ENCODE measurements at regions not wholly inside any gene's neighbourhood (a gene's known extent, or its start where the extent isn't known, plus 50 kb on each side); places are given as distances from the start of the nearest gene placed in this dataset.

DNA sequence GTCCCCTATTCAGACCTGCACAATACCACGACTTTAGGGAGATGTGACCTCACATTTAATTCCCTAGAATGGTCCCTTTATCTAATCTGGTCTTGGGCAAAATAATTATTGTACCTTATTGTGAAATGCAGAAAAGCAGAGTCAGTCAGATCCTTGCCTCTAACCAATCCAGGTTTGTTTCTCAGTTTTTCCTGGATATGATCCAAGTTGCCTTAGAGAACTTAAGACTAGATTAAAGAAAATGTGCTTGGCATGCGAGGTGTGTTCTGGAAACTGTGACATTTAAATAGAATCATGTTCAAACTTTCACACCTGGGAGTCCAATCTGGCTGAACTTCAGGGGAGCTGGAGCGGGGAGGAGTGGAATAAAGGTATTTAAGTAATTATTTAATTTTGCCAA lies 696.2 kb downstream of the DNAH5 start:
- no peak overlapping the region for H4K8ac ChIP-seq (ENCODE audit: extremely low read depth, insufficient read depth, low read length)
- DNase-seq (ENCODE audit: low read depth in 1 of 2, low spot score in 2 of 2) (no peak), FAIRE-seq (no peak)
- H3K4ac ChIP-seq (replicated peaks; ENCODE audit: insufficient read length, low read depth, low read length): no peak overlapping the region
- no peak overlapping the region for H3K14ac ChIP-seq (ENCODE audit: insufficient read length)
- peaks cover 0 to 5% (median 2%) of the 10 kb centered on the region in 4 experiments; a peak in 5 of 7 replicates for H3K4me1 ChIP-seq (replicated peaks in 1 of 4; ENCODE audit: control insufficient read depth in 3 of 4, insufficient read depth in 4 of 4, low read length in 3 of 4)
- no peaks in the 10 kb centered on the region for H4K20me1 ChIP-seq (replicated peaks in 1 of 2; ENCODE audit: control insufficient read depth in 1 of 2, insufficient read depth in 2 of 2, low read length in 2 of 2)
- no peak overlapping the region for H2BK5ac ChIP-seq (ENCODE audit: low read depth, low read length)
- no peaks in the 10 kb centered on the region for H3K79me1 ChIP-seq (ENCODE audit: low read depth, low read length)
- 93% methylated on average over 3 of the region's 3 CpGs; no CpG with 5 or more reads in 1 of the 2 experiments for WGBS, 2 experiments (ENCODE audit: extremely low coverage in 1 of 2, insufficient coverage in 1 of 2, insufficient read length in 1 of 2, insufficient replicate concordance in 2 of 2, low coverage in 1 of 2, low lambda C conversion rate in 2 of 2, missing lambda C conversion rate in 1 of 2)
- H2AK5ac ChIP-seq (ENCODE audit: low read depth, low read length): no peak overlapping the region
- no peak overlapping the region for H4K5ac ChIP-seq (ENCODE audit: insufficient read length, low read depth, low read length)
- no peak overlapping the region for H3K4me3 ChIP-seq (ENCODE audit: extremely low read depth in 1 of 4, insufficient read depth in 2 of 4, low read depth in 3 of 4, low read length in 4 of 4)
- ChIA-PET CTCF (ENCODE audit: partially characterized antibody) (interaction anchor here (1.1 to 1.4 kb wide), 2 partner anchors 30 to 544 kb away, joined by 3 to 4 read pairs; no protein-coding TSS in a partner anchor), POLR2A (ENCODE audit: partially characterized antibody) (no interaction called here)
- no peak overlapping the region for H3K4me2 ChIP-seq (ENCODE audit: insufficient read depth in 1 of 2, low read depth in 2 of 2, low read length in 2 of 2)
- H3K18ac ChIP-seq (ENCODE audit: extremely low read depth, low read length): no peak overlapping the region
- no peak overlapping the region for H3K56ac ChIP-seq (replicated peaks; ENCODE audit: insufficient read length, low read depth, low read length)
- peaks cover 0 to 9% (median 0%) of the 10 kb centered on the region in 4 experiments; a peak in 3 of 8 replicates for H3K36me3 ChIP-seq (ENCODE audit: control insufficient read depth in 2 of 4, insufficient read depth in 4 of 4, low read length in 3 of 4)
- no peaks in the 10 kb centered on the region for H3K27me3 ChIP-seq (replicated peaks in 1 of 4; ENCODE audit: control insufficient read depth in 3 of 4, extremely low read depth in 1 of 4, insufficient read depth in 3 of 4, low read length in 3 of 4)
- no peak overlapping the region for H3K27ac ChIP-seq (ENCODE audit: low read depth, low read length)
- H3K23me2 ChIP-seq (ENCODE audit: low read depth, low read length): no peaks in the 10 kb centered on the region
- no peak overlapping the region for H2BK120ac ChIP-seq (replicated peaks; ENCODE audit: low read depth, low read length)
- H3K79me2 ChIP-seq (ENCODE audit: control insufficient read depth in 1 of 2, insufficient read depth in 2 of 2, low read length in 2 of 2): no peaks in the 10 kb centered on the region
- H2AFZ ChIP-seq (ENCODE audit: low read length): no peak overlapping the region
- H3K23ac ChIP-seq (ENCODE audit: insufficient read length): no peak overlapping the region
- H2BK20ac ChIP-seq (ENCODE audit: low read length): no peak overlapping the region
- H2BK15ac ChIP-seq (ENCODE audit: low read length): no peak overlapping the region
- no peak overlapping the region for H3K9ac ChIP-seq (replicated peaks in 1 of 4; ENCODE audit: extremely low read depth in 1 of 4, low read depth in 3 of 4, low read length in 3 of 4)
- H2BK12ac ChIP-seq (ENCODE audit: low read depth, low read length): no peak overlapping the region
- no peak overlapping the region for H4K91ac ChIP-seq (replicated peaks; ENCODE audit: insufficient read length, low read length)
- peaks cover 15 to 17% of the 10 kb centered on the region in 2 experiments for H3K9me3 ChIP-seq (ENCODE audit: insufficient read depth in 2 of 2, low read depth in 1 of 2, low read length in 1 of 2)
- TF ChIP-seq MAFK (IDR thresholded peaks at IDR 0.05; ENCODE audit: low read depth, low read length): no peak
- no peak for TF ChIP-seq SIN3A (conservative IDR thresholded peaks at IDR 0.05 in 1 of 2, IDR thresholded peaks at IDR 0.05 in 1 of 2; ENCODE audit: low read depth in 1 of 2, low read length in 2 of 2)
- no peak for TF ChIP-seq CBX5 (IDR thresholded peaks at IDR 0.05; ENCODE audit: low read depth, low read length)
- TF ChIP-seq RBBP5 (IDR thresholded peaks at IDR 0.05; ENCODE audit: borderline replicate concordance, low read depth, low read length): no peak
- TF ChIP-seq SP4 (IDR thresholded peaks at IDR 0.05; ENCODE audit: low read length): no peak
- TF ChIP-seq, protein P1, sequence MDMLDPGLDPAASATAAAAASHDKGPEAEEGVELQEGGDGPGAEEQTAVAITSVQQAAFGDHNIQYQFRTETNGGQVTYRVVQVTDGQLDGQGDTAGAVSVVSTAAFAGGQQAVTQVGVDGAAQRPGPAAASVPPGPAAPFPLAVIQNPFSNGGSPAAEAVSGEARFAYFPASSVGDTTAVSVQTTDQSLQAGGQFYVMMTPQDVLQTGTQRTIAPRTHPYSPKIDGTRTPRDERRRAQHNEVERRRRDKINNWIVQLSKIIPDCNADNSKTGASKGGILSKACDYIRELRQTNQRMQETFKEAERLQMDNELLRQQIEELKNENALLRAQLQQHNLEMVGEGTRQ (IDR thresholded peaks at IDR 0.05; ENCODE audit: low read length): no peak
- TF ChIP-seq RNF2 (IDR thresholded peaks at IDR 0.05; ENCODE audit: borderline replicate concordance, low read depth, low read length, missing control alignments, poor library complexity, severe bottlenecking): no peak
- no peak for TF ChIP-seq CREB1 (IDR thresholded peaks at IDR 0.05)
- no peak for TF ChIP-seq CHD2 (IDR thresholded peaks at IDR 0.05; ENCODE audit: low read length)
- TF ChIP-seq SP2 (IDR thresholded peaks at IDR 0.05; ENCODE audit: low read length): no peak
- TF ChIP-seq JUN (IDR thresholded peaks at IDR 0.05; ENCODE audit: low read depth, low read length): no peak
- no peak for TF ChIP-seq GTF2F1 (IDR thresholded peaks at IDR 0.05; ENCODE audit: borderline replicate concordance, low read depth, low read length)
- TF ChIP-seq KDM4A (IDR thresholded peaks at IDR 0.05; ENCODE audit: low read depth, low read length, severe bottlenecking): no peak
- TF ChIP-seq, protein P2, sequence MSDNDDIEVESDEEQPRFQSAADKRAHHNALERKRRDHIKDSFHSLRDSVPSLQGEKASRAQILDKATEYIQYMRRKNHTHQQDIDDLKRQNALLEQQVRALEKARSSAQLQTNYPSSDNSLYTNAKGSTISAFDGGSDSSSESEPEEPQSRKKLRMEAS (IDR thresholded peaks at IDR 0.05): no peak

Measured in H1 (cell line).